Caco-2 (cell line): ENCODE measurements at regions not wholly inside any gene's neighbourhood (a gene's known extent, or its start where the extent isn't known, plus 50 kb on each side); places are given as distances from the start of the nearest gene placed in this dataset.

Experiments
- BruUV-seq: library from RNA; stranded (reverse); fragments of 400-500 nt; replicated peaks from 2 replicates; lab custom pipeline; 2021; lab: Mats Ljungman, UMichigan
- CTCF ChIA-PET: fragments of 300-600 bp; sonication (Branson Sonifier 250); formaldehyde crosslinking; loops from one replicate; lab custom pipeline; 2022; ENCODE audit warnings: antibody characterized with exemption; lab: Charles Lee
- POLR2A ChIA-PET: fragments of 300-600 bp; sonication (Branson Sonifier 250); formaldehyde crosslinking; loops from one replicate; lab custom pipeline; 2022; ENCODE audit warnings: antibody characterized with exemption; lab: Charles Lee
- DNase-seq, 2 experiments: peaks; one replicate each; pipeline versions ENCODE4 v3.0.0 to v3.0.0-alpha.2; 2020 to 2022
- H3K27me3 ChIP-seq: replicated peaks from 2 replicates; pipeline ENCODE4 v1.6.0; 2011; ENCODE audit warnings: low read length; ENCODE audit not compliant: control insufficient read depth, insufficient read depth
- H3K36me3 ChIP-seq: 2 replicates; pipeline ENCODE4 v1.5.1; 2011; ENCODE audit warnings: low read length; ENCODE audit not compliant: control insufficient read depth, insufficient read depth
- H3K4me1 ChIP-seq: fragments of 250-450 bp; sonication (Bioruptor Pico); 2 replicates; pipeline ENCODE4 v1.5.1; 2020; ENCODE audit warnings: mild to moderate bottlenecking
- H3K4me3 ChIP-seq: 2 replicates; pipeline ENCODE4 v1.5.1; 2011; ENCODE audit warnings: low read depth, mild to moderate bottlenecking, control low read depth, low read length
- H3K9me3 ChIP-seq: fragments of 250-450 bp; sonication (Bioruptor Pico); 2 replicates; pipeline ENCODE4 v1.5.1; 2020; ENCODE audit warnings: mild to moderate bottlenecking, moderate library complexity
- H3K27ac Mint-ChIP-seq: one replicate; pipeline ENCODE4 v1.8.0; 2022; ENCODE audit warnings: mixed read lengths; ENCODE audit not compliant: unreplicated experiment
- H3K27me3 Mint-ChIP-seq: one replicate; pipeline ENCODE4 v1.8.0; 2022; ENCODE audit warnings: mixed read lengths; ENCODE audit not compliant: insufficient read depth, unreplicated experiment
- H3K36me3 Mint-ChIP-seq: one replicate; pipeline ENCODE4 v1.8.0; 2022; ENCODE audit warnings: mild to moderate bottlenecking, mixed read lengths; ENCODE audit not compliant: insufficient read depth, unreplicated experiment
- H3K4me1 Mint-ChIP-seq: one replicate; pipeline ENCODE4 v1.8.0; 2022; ENCODE audit warnings: low read depth, mixed read lengths; ENCODE audit not compliant: unreplicated experiment
- H3K4me3 Mint-ChIP-seq: one replicate; pipeline ENCODE4 v1.8.0; 2022; ENCODE audit warnings: mild to moderate bottlenecking, moderate library complexity, mixed read lengths; ENCODE audit not compliant: unreplicated experiment
- H3K9me3 Mint-ChIP-seq: one replicate; pipeline ENCODE4 v1.8.0; 2022; ENCODE audit warnings: mixed read lengths; ENCODE audit not compliant: unreplicated experiment
- CTCF ChIP-seq, 2 experiments: fragments of 200-600 bp in 1 of 2; IDR thresholded peaks; 1 replicate in 1 of 2; 2 replicates in 1 of 2; pipeline versions ENCODE4 v1.5.1 to v1.8.0; 2011 to 2022; ENCODE audit warnings: antibody characterized with exemption in 1 of 2, control low read depth in 1 of 2, inconsistent platforms in 1 of 2, low read depth in 1 of 2, low read length in 1 of 2, mild to moderate bottlenecking in 1 of 2, moderate library complexity in 1 of 2; ENCODE audit not compliant: insufficient read depth in 1 of 2, severe bottlenecking in 1 of 2, unreplicated experiment in 1 of 2
- intact Hi-C: fragments of 100-400 bp; cut with micrococcal nuclease; formaldehyde crosslinking; loops from one replicate; pipeline ENCODE4 v1.10.0; 2022; ENCODE audit not compliant: unreplicated experiment

GRCh38 chr9:34826999-34827538 is 117.1 kb upstream of the CCL21 start:
- Mint-ChIP-seq H3K36me3 (no peaks in the 10 kb centered on the region), H3K4me1 (no peaks in the 10 kb centered on the region), H3K9me3 (no peaks in the 10 kb centered on the region), H3K27me3 (peaks cover 6% of the 10 kb centered on the region), H3K4me3 (no peak overlapping the region), H3K27ac (no peak overlapping the region)
- H3K4me1 ChIP-seq, result no peaks in the 10 kb centered on the region
- no peak for TF ChIP-seq CTCF (IDR thresholded peaks at IDR 0.05; ENCODE audit: insufficient read depth in 1 of 2, low read depth in 1 of 2, low read length in 1 of 2, severe bottlenecking in 1 of 2, unreplicated experiment in 1 of 2)
- no peaks in the 10 kb centered on the region for H3K36me3 ChIP-seq
- ChIA-PET CTCF (no interaction called here), POLR2A (no interaction called here)
- BruUV-seq, result no TSS peak
- no peak overlapping the region for H3K4me3 ChIP-seq
- H3K27me3 ChIP-seq, result no peaks in the 10 kb centered on the region; the same call in none of the 2 replicates
- H3K9me3 ChIP-seq, result no peaks in the 10 kb centered on the region
- intact Hi-C loops, result no loop called here
- DNase-seq, result no peak

- H3K27ac Mint-ChIP-seq, result no peak overlapping the region
- H3K4me3 Mint-ChIP-seq, result no peak overlapping the region
- CTCF ChIA-PET, result no interaction called here
- DNase-seq, result no peak
- Histone ChIP-seq H3K27me3 (no peaks in the 10 kb centered on the region; the same call in none of the 2 replicates), H3K4me1 (no peaks in the 10 kb centered on the region), H3K36me3 (no peaks in the 10 kb centered on the region), H3K4me3 (no peak overlapping the region), H3K9me3 (no peaks in the 10 kb centered on the region)
- peaks cover 5% of the 10 kb centered on the region for H3K27me3 Mint-ChIP-seq
- intact Hi-C loops, result no loop called here
- no peaks in the 10 kb centered on the region for H3K9me3 Mint-ChIP-seq
- BruUV-seq, result no TSS peak
- H3K36me3 Mint-ChIP-seq, result no peaks in the 10 kb centered on the region
- no peak for TF ChIP-seq CTCF (IDR thresholded peaks at IDR 0.05; ENCODE audit: insufficient read depth in 1 of 2, low read depth in 1 of 2, low read length in 1 of 2, severe bottlenecking in 1 of 2, unreplicated experiment in 1 of 2)
- POLR2A ChIA-PET, result no interaction called here
- H3K4me1 Mint-ChIP-seq, result no peaks in the 10 kb centered on the region
Measured at GRCh38 chr9:34825775-34826174, 115.8 kb upstream of the CCL21 start.

GRCh38 chr9:34823778-34824177 is 113.8 kb upstream of the CCL21 start:
- intact Hi-C loops, result no loop called here
- no peak for TF ChIP-seq CTCF (IDR thresholded peaks at IDR 0.05; ENCODE audit: insufficient read depth in 1 of 2, low read depth in 1 of 2, low read length in 1 of 2, severe bottlenecking in 1 of 2, unreplicated experiment in 1 of 2)
- POLR2A ChIA-PET, result no interaction called here

More at GRCh38 chr9:34823778-34824177, 113.8 kb upstream of the CCL21 start:
- no peak overlapping the region for H3K4me3 Mint-ChIP-seq
- CTCF ChIA-PET, result no interaction called here
- DNase-seq, result no peak
- Histone ChIP-seq H3K4me3 (no peak overlapping the region), H3K36me3 (no peaks in the 10 kb centered on the region), H3K9me3 (no peaks in the 10 kb centered on the region; the same call in 1 of the 2 replicates), H3K27me3 (no peaks in the 10 kb centered on the region; the same call in none of the 2 replicates), H3K4me1 (no peaks in the 10 kb centered on the region)
- H3K4me1 Mint-ChIP-seq, result no peaks in the 10 kb centered on the region
- H3K27ac Mint-ChIP-seq, result no peak overlapping the region
- peaks cover 5% of the 10 kb centered on the region for H3K27me3 Mint-ChIP-seq
- H3K9me3 Mint-ChIP-seq, result no peaks in the 10 kb centered on the region
- no peaks in the 10 kb centered on the region for H3K36me3 Mint-ChIP-seq
- BruUV-seq, result no TSS peak
